OCI-LY3 (cell line): ENCODE measurements at regions not wholly inside any gene's neighbourhood (a gene's known extent, or its start where the extent isn't known, plus 50 kb on each side); places are given as distances from the start of the nearest gene placed in this dataset.

Experiments used
- CTCF ChIP-seq: fragments of 200-600, 300-600 bp; sonication (generic); IDR thresholded peaks from 2 replicates; pipeline ENCODE4 v1.5.1; 2014; ENCODE audit warnings: antibody characterized with exemption, low read length, low read depth
- EZH2phosphoT487 ChIP-seq: fragments of 200-600 bp; shearing (Covaris generic); IDR thresholded peaks from 2 replicates; pipeline ENCODE4 v1.6.1; 2018; ENCODE audit warnings: antibody characterized with exemption, mixed run types, low read depth

- TF ChIP-seq CTCF (no peak), EZH2phosphoT487 (no peak)
Measured at GRCh38 chr22:23375031-23375827, 194.9 kb downstream of the BCR start.
